GM12891 (cell line): ENCODE measurements at regions not wholly inside any gene's neighbourhood (a gene's known extent, or its start where the extent isn't known, plus 50 kb on each side); places are given as distances from the start of the nearest gene placed in this dataset.

ENCODE experiments used
- DNase-seq: peaks from one replicate; pipeline ENCODE4 v3.0.0; 2011; ENCODE audit warnings: low spot score; ENCODE audit not compliant: insufficient read length
- FAIRE-seq: peaks from 2 replicates; lab custom pipeline; 2011; peaks lifted over from hg19 to GRCh38; lab: Jason Lieb, UNC
- PAX5 ChIP-seq: IDR thresholded peaks from 2 replicates; pipeline ENCODE4 v1.6.1; 2011; ENCODE audit warnings: low read length, moderate library complexity, mild to moderate bottlenecking; ENCODE audit not compliant: insufficient read depth, severe bottlenecking
- POLR2A ChIP-seq: IDR thresholded peaks from 2 replicates; pipeline ENCODE4 v1.6.1; 2011; ENCODE audit warnings: low read depth, low read length, control low read depth
- POLR2AphosphoS5 ChIP-seq: IDR thresholded peaks from 2 replicates; pipeline ENCODE4 v1.6.1; 2011; ENCODE audit warnings: low read depth, low read length, control low read depth
- POU2F2 ChIP-seq: IDR thresholded peaks from 2 replicates; pipeline ENCODE4 v1.6.1; 2011; ENCODE audit warnings: low read depth, mild to moderate bottlenecking, control low read depth, low read length, moderate library complexity
- SPI1 ChIP-seq: IDR thresholded peaks from 2 replicates; pipeline ENCODE4 v1.6.1; 2011; ENCODE audit warnings: low read depth, low read length, control low read depth
- TAF1 ChIP-seq: IDR thresholded peaks from 2 replicates; pipeline ENCODE4 v1.6.1; 2011; ENCODE audit warnings: low read depth, low read length, control low read depth

- FAIRE-seq (no peak), DNase-seq (no peak)
- TF ChIP-seq POLR2A (no peak), TAF1 (no peak), POLR2AphosphoS5 (no peak), PAX5 (no peak), SPI1 (no peak), POU2F2 (no peak)
These were observed 185.8 kb downstream of the PARM1 start for GRCh38 chr4:75118739-75119138.

GRCh38 chr4:75110061-75110460, 177.1 kb downstream of the PARM1 start:
- no peak for TF ChIP-seq POU2F2
- TF ChIP-seq PAX5, result no peak
- TF ChIP-seq POLR2A, result no peak
- TF ChIP-seq TAF1, result no peak
- no peak for TF ChIP-seq SPI1
- TF ChIP-seq POLR2AphosphoS5, result no peak
- FAIRE-seq (no peak), DNase-seq (no peak)

- TF ChIP-seq SPI1 (no peak), TAF1 (no peak), POLR2A (no peak), POLR2AphosphoS5 (no peak), POU2F2 (no peak), PAX5 (no peak)
- DNase-seq (no peak), FAIRE-seq (no peak)
These were observed 175.1 kb downstream of the PARM1 start for GRCh38 chr4:75107755-75108612.

- DNase-seq (no peak), FAIRE-seq (no peak)
- TF ChIP-seq POLR2AphosphoS5 (no peak), PAX5 (no peak), POLR2A (no peak), TAF1 (no peak), POU2F2 (no peak), SPI1 (no peak)
These were observed 169.8 kb downstream of the PARM1 start for GRCh38 chr4:75102787-75103085.

- FAIRE-seq (no peak), DNase-seq (no peak)
- TF ChIP-seq SPI1, result 0 out of 2 replicates have a peak, but pooled peaks have one; percentile 12
- TF ChIP-seq POU2F2, result no peak
These were observed 169.2 kb downstream of the PARM1 start for GRCh38 chr4:75101906-75102786.
